ENCODE measurements at regions not wholly inside any gene's neighbourhood (a gene's known extent, or its start where the extent isn't known, plus 50 kb on each side); places are given as distances from the start of the nearest gene placed in this dataset.
"Not testable (repeated sequence)": the region's sequence is repeated elsewhere in the genome, so short reads cannot be mapped to it uniquely, and the experiment has no call there.

- DNase-seq: no peak
Measured at GRCh38 chr6:163708466-163708865, 293.9 kb downstream of the QKI start.

- DNase-seq: no peak
Measured at GRCh38 chr6:163707387-163708355, 293.2 kb downstream of the QKI start.

- no peak for DNase-seq
Measured at GRCh38 chr6:163706500-163707087, 292.1 kb downstream of the QKI start.

- no peak for DNase-seq
Measured at GRCh38 chr6:163705923-163706322, 291.4 kb downstream of the QKI start.

GRCh38 chr6:163702736-163703135, 288.2 kb downstream of the QKI start:
- no peak for DNase-seq

GRCh38 chr6:163701762-163702161, 287.2 kb downstream of the QKI start:
- DNase-seq: no peak

GRCh38 chr6:163698086-163698485, 283.6 kb downstream of the QKI start:
- no peak for DNase-seq

GRCh38 chr6:163696311-163696710, 281.8 kb downstream of the QKI start:
- DNase-seq: not testable (repeated sequence)

- DNase-seq: no peak
Measured at GRCh38 chr6:163695414-163695864, 280.9 kb downstream of the QKI start.

- DNase-seq: no peak
Measured at GRCh38 chr6:163694988-163695398, 280.5 kb downstream of the QKI start.

- no peak for DNase-seq
Measured at GRCh38 chr6:163694072-163694471, 279.6 kb downstream of the QKI start.

- DNase-seq: no peak
Measured at GRCh38 chr6:163691049-163691448, 276.5 kb downstream of the QKI start.

- no peak for DNase-seq
Measured at GRCh38 chr6:163688739-163689362, 274.3 kb downstream of the QKI start.

- DNase-seq: no peak
Measured at GRCh38 chr6:163687075-163687474, 272.6 kb downstream of the QKI start.

- DNase-seq: no peak
Measured at GRCh38 chr6:163686301-163686700, 271.8 kb downstream of the QKI start.

- no peak for DNase-seq
Measured at GRCh38 chr6:163683105-163683622, 268.6 kb downstream of the QKI start.

- no peak for DNase-seq
Measured at GRCh38 chr6:163679753-163680152, 265.2 kb downstream of the QKI start.

GRCh38 chr6:163679012-163679660, 264.6 kb downstream of the QKI start:
- DNase-seq: no peak

- DNase-seq: no peak
Measured at GRCh38 chr6:163675611-163676010, 261.1 kb downstream of the QKI start.

- no peak for DNase-seq
Measured at GRCh38 chr6:163672710-163673109, 258.2 kb downstream of the QKI start.

GRCh38 chr6:163671791-163672190, 257.3 kb downstream of the QKI start:
- no peak for DNase-seq

- DNase-seq: no peak
Measured at GRCh38 chr6:163671355-163671754, 256.8 kb downstream of the QKI start.

GRCh38 chr6:163670336-163670735, 255.8 kb downstream of the QKI start:
- DNase-seq: no peak

Measured in central memory CD4-positive, alpha-beta T cell (primary cell).